GM19324 (cell line): ENCODE measurements at regions not wholly inside any gene's neighbourhood (a gene's known extent, or its start where the extent isn't known, plus 50 kb on each side); places are given as distances from the start of the nearest gene placed in this dataset.

ENCODE experiments used
- ATAC-seq: cut with Tn5 transposase; IDR thresholded peaks from one replicate; pipeline ENCODE4 v1.9.1; 2021; ENCODE audit warnings: mild to moderate bottlenecking, moderate library complexity; ENCODE audit not compliant: unreplicated experiment, low FRiP score

- no peak for ATAC-seq
Measured at GRCh38 chr4:71236226-71236625, 102.6 kb upstream of the SLC4A4 start.

GRCh38 chr4:71237641-71238040 lies 101.2 kb upstream of the SLC4A4 start:
- no peak for ATAC-seq

GRCh38 chr4:71239365-71239764 lies 99.5 kb upstream of the SLC4A4 start:
- no peak for ATAC-seq

GRCh38 chr4:71240094-71240493 lies 98.7 kb upstream of the SLC4A4 start:
- ATAC-seq, result no peak

GRCh38 chr4:71241501-71242288 lies 97.1 kb upstream of the SLC4A4 start:
- ATAC-seq, result no peak

GRCh38 chr4:71243091-71243833 lies 95.6 kb upstream of the SLC4A4 start:
- no peak for ATAC-seq

- ATAC-seq, result no peak
Measured at GRCh38 chr4:71247706-71248105, 91.1 kb upstream of the SLC4A4 start.

- ATAC-seq, result no peak
Measured at GRCh38 chr4:71251261-71251660, 87.6 kb upstream of the SLC4A4 start.

- ATAC-seq, result no peak
Measured at GRCh38 chr4:71253545-71253944, 85.3 kb upstream of the SLC4A4 start.

GRCh38 chr4:71254451-71255012 lies 84.3 kb upstream of the SLC4A4 start:
- ATAC-seq, result no peak

GRCh38 chr4:71255976-71256375 lies 82.8 kb upstream of the SLC4A4 start:
- no peak for ATAC-seq

GRCh38 chr4:71257761-71258160 lies 81.1 kb upstream of the SLC4A4 start:
- no peak for ATAC-seq

GRCh38 chr4:71258323-71258722 lies 80.5 kb upstream of the SLC4A4 start:
- no peak for ATAC-seq

GRCh38 chr4:71259280-71259679 lies 79.5 kb upstream of the SLC4A4 start:
- ATAC-seq, result no peak

- no peak for ATAC-seq
Measured at GRCh38 chr4:71259911-71260331, 78.9 kb upstream of the SLC4A4 start.

GRCh38 chr4:71260544-71260943 lies 78.3 kb upstream of the SLC4A4 start:
- ATAC-seq, result no peak

GRCh38 chr4:71261001-71261400 lies 77.8 kb upstream of the SLC4A4 start:
- no peak for ATAC-seq

- no peak for ATAC-seq
Measured at GRCh38 chr4:71261633-71262121, 77.1 kb upstream of the SLC4A4 start.

- no peak for ATAC-seq
Measured at GRCh38 chr4:71262161-71262560, 76.7 kb upstream of the SLC4A4 start.

GRCh38 chr4:71266090-71266794 lies 72.6 kb upstream of the SLC4A4 start:
- no peak for ATAC-seq

GRCh38 chr4:71267244-71267643 lies 71.6 kb upstream of the SLC4A4 start:
- no peak for ATAC-seq
